RWPE1 (cell line): ENCODE measurements at regions not wholly inside any gene's neighbourhood (a gene's known extent, or its start where the extent isn't known, plus 50 kb on each side); places are given as distances from the start of the nearest gene placed in this dataset.

Experiments used
- CTCF ChIA-PET: fragments of 350-600 bp; sonication (Branson Sonifier 250); formaldehyde crosslinking; extraction: SDS; loops from one replicate; lab custom pipeline; 2021; lab: Yijun Ruan, JAX
- POLR2A ChIA-PET: fragments of 400-600 bp; formaldehyde crosslinking; extraction: SDS; loops from one replicate; lab custom pipeline; 2020; ENCODE audit warnings: antibody characterized with exemption; ENCODE audit not compliant: low non-redundant PET; lab: Yijun Ruan, JAX
- DNase-seq: peaks from one replicate; pipeline ENCODE4 v3.0.0; 2012; ENCODE audit warnings: low spot score
- H3K27ac ChIP-seq: fragments of 450-650 bp; 2 replicates; pipeline ENCODE4 v1.5.1; 2017
- TF ChIP-seq, protein P1 (sequence below): fragments of 450-650 bp; conservative IDR thresholded peaks from 2 replicates; pipeline ENCODE4 v1.5.1; 2017; ENCODE audit warnings: low read depth, mild to moderate bottlenecking

DNA sequence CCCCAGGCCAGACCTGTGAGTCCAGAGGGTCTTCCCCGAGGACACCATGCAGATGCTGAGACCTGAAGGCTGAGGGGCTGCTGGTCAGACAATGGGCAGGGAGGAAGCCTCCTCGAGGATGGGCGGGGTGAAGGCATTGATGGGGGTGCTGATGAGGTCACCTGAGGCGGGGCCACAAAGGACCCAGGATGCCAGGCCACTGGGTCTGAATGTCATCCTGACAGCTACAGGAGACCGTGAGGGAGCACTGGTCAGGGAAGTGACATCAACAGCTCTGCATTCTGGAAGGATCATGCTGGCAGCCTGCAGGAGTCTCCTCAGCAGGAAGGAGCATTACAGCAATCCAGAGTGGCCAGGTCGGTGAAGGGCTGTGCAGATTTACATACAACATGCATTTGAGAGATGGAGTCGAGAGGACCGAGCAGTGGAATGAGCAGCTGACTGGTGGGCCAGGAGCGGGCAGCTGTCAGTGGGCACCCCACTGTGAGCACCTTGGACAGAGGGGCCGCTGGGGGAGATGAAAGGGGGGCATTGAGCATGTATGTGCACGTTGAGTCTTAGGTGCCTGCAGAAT, 77.7 kb upstream of the ADAMTS2 start:
- no peak for DNase-seq
- TF ChIP-seq, protein P1, sequence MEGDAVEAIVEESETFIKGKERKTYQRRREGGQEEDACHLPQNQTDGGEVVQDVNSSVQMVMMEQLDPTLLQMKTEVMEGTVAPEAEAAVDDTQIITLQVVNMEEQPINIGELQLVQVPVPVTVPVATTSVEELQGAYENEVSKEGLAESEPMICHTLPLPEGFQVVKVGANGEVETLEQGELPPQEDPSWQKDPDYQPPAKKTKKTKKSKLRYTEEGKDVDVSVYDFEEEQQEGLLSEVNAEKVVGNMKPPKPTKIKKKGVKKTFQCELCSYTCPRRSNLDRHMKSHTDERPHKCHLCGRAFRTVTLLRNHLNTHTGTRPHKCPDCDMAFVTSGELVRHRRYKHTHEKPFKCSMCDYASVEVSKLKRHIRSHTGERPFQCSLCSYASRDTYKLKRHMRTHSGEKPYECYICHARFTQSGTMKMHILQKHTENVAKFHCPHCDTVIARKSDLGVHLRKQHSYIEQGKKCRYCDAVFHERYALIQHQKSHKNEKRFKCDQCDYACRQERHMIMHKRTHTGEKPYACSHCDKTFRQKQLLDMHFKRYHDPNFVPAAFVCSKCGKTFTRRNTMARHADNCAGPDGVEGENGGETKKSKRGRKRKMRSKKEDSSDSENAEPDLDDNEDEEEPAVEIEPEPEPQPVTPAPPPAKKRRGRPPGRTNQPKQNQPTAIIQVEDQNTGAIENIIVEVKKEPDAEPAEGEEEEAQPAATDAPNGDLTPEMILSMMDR, result no peak
- H3K27ac ChIP-seq, result no peak overlapping the region
- CTCF ChIA-PET, result interaction anchor here (1.0 to 1.1 kb wide), 2 partner anchors 19 to 222 kb away, joined by 3 read pairs; no protein-coding TSS in a partner anchor
- POLR2A ChIA-PET, result no interaction called here

DNA sequence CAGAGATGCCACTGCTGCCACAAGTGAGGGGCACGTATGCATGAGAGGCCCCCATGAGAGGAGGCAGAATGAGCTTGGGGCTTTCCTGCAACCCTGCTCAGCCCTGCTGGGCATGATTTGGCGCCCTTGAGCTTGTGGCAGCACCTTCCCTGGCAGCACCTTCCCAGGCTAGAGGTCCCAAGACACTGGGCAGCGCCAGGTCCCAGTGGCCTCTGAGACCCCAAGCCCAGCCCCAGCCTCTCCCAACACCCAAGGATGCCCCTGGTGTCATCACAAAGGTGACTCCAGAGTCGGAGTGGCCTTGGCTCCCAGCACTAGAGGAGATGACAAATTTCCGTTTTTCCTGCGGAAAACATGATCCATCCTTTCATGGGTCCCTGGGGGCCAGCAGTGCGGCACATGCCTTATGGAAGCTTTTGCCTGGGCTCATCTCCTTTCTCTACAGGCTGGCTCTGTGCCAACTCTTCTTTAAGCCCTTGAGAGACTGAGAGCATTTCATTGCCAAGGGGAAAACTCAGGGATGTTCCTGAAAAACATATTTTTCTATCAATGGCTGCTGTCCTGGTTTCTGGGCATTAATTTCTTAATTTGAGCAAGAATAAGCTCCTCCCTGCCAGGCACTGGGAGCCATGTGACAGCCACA, 77.1 kb upstream of the ADAMTS2 start:
- POLR2A ChIA-PET, result no interaction called here
- CTCF ChIA-PET, result interaction anchor here (1.0 to 1.1 kb wide), 2 partner anchors 18 to 222 kb away, joined by 3 read pairs; no protein-coding TSS in a partner anchor
- TF ChIP-seq, protein P1, result no peak
- H3K27ac ChIP-seq, result no peak overlapping the region
- no peak for DNase-seq

DNA sequence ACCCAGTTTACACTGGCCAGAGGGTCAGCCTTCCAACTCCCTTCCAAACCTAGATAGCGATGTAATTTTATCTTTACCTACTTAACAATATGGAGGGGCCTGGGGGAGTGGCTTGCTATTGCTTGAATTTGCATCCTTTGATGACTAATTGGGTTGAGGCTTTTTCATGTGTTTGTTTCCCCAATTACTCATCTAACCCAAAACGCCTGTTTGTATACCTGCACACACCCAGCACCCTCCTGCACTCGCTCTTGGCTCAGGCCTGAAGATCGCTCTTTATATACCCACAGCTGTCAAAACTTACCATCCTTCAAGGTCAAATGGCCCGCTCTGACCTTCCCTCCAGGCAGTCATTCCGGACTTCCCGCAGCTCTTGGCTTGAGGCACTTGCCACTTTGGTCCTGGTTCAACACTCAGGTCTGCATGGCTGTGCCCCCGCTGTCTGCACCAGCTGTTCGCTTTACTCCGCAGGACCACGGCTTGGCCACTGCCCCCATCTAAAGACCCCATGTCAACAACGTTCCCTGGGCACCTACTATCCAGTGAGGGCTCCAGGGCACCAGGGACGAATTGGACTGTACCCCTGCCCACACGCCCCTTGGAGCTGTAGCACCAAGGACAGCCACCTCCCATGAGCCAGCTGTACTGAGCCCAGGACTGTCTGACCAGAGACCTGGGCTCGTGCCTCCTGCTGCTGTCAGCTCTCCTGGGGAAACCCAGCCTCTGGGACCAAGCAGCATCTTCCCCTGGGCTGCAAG, 76.1 kb upstream of the ADAMTS2 start:
- ChIA-PET CTCF (interaction anchor here (0.6 kb wide), 2 partner anchors 254 to 452 kb away, joined by 3 to 4 read pairs; no protein-coding TSS in a partner anchor), POLR2A (no interaction called here)
- TF ChIP-seq, protein P1, result no peak
- no peak overlapping the region for H3K27ac ChIP-seq
- DNase-seq, result peak; percentile 61

DNA sequence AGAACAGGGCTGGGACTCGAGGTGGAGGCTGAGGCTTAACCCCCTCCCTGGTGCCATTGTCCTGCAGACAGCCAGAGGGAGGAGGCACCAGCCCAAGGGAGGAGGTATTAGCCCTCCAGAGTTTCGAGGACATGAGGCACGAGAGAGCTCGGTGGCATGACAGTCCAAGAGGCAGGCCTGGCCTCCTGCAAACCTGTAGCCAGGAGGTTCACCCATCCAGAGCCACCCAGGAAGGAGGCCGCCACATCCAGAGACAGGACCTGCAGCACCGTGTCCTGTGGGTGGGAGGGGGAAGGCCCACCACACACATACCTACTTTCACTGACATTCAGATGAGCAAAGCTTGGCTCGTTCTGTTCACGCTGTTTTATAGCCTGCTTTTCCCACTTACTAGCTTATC, 75.2 kb upstream of the ADAMTS2 start:
- DNase-seq, result no peak
- CTCF ChIA-PET, result interaction anchor here (0.6 kb wide), 4 partner anchors 34 to 590 kb away, joined by 3 to 5 read pairs (median 4); no protein-coding TSS in a partner anchor
- TF ChIP-seq, protein P1, result no peak
- POLR2A ChIA-PET, result interaction anchor here (0.6 kb wide), 1 partner anchor 451 kb away, joined by 3 read pairs; no protein-coding TSS in a partner anchor
- H3K27ac ChIP-seq, result no peak overlapping the region

DNA sequence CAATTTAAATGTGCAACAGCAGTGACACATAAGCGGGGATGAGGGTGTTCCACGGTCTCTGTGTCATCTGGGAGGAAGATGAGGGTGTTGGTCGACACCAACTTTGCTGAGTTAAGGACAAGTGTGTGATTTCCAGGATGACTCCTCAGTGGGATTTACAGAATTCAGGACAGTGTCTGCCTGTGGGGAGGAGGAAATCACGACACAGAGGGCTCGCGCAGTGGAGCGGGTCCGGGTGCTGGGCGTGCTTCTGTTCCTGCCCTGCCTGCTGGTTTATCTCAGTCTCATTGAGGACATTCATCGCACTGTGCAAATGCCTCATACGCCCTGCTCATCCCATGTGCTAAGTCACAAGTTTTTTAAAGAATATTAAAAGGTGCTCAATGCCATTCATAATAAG, 73.7 kb upstream of the ADAMTS2 start:
- ChIA-PET CTCF (no interaction called here), POLR2A (interaction anchor here (0.6 kb wide), 1 partner anchor 264 kb away, joined by 3 read pairs; no protein-coding TSS in a partner anchor)
- no peak for DNase-seq

More for the DNA sequence above, 73.7 kb upstream of the ADAMTS2 start:
- TF ChIP-seq, protein P1, result no peak
- no peak overlapping the region for H3K27ac ChIP-seq
